Stimulated activated CD8-positive, alpha-beta memory T cell treated with anti-CD3 and anti-CD28 coated beads, Interleukin-7, amount 100 ng/mL, for 1 hour (primary cell): ENCODE measurements at regions not wholly inside any gene's neighbourhood (a gene's known extent, or its start where the extent isn't known, plus 50 kb on each side); places are given as distances from the start of the nearest gene placed in this dataset.

Source experiments
- DNase-seq, 2 donors: peaks; one replicate each; pipeline ENCODE4 v3.0.0-alpha.2; 2020; ENCODE audit warnings: low read depth in 2 of 2

- no peak for DNase-seq
These were observed 414.7 kb upstream of the TNP1 start for GRCh38 chr2:217274578-217274977.

GRCh38 chr2:217273851-217274250, 414.0 kb upstream of the TNP1 start:
- DNase-seq = no peak

- no peak for DNase-seq
These were observed 413.3 kb upstream of the TNP1 start for GRCh38 chr2:217273162-217273561.

GRCh38 chr2:217271813-217272212, 411.9 kb upstream of the TNP1 start:
- no peak for DNase-seq

- no peak for DNase-seq
These were observed 410.7 kb upstream of the TNP1 start for GRCh38 chr2:217270485-217271121.

- no peak for DNase-seq
These were observed 410.0 kb upstream of the TNP1 start for GRCh38 chr2:217269701-217270484.

GRCh38 chr2:217268978-217269377, 409.1 kb upstream of the TNP1 start:
- no peak for DNase-seq

GRCh38 chr2:217267758-217268157, 407.9 kb upstream of the TNP1 start:
- DNase-seq = no peak

GRCh38 chr2:217263756-217264155, 403.9 kb upstream of the TNP1 start:
- no peak for DNase-seq

GRCh38 chr2:217262911-217263310, 403.0 kb upstream of the TNP1 start:
- DNase-seq = no peak

GRCh38 chr2:217261452-217261851, 401.6 kb upstream of the TNP1 start:
- no peak for DNase-seq

GRCh38 chr2:217260441-217261115, 400.7 kb upstream of the TNP1 start:
- DNase-seq = no peak

- no peak for DNase-seq
These were observed 398.3 kb upstream of the TNP1 start for GRCh38 chr2:217258170-217258569.

GRCh38 chr2:217256251-217256650, 396.4 kb upstream of the TNP1 start:
- DNase-seq = no peak

- no peak for DNase-seq
These were observed 394.2 kb upstream of the TNP1 start for GRCh38 chr2:217254111-217254510.

GRCh38 chr2:217252181-217252580, 392.3 kb upstream of the TNP1 start:
- no peak for DNase-seq

- DNase-seq = no peak
These were observed 390.2 kb upstream of the TNP1 start for GRCh38 chr2:217250013-217250524.

GRCh38 chr2:217249121-217250012, 389.5 kb upstream of the TNP1 start:
- no peak for DNase-seq

GRCh38 chr2:217248312-217248935, 388.6 kb upstream of the TNP1 start:
- no peak for DNase-seq

GRCh38 chr2:217247476-217247875, 387.6 kb upstream of the TNP1 start:
- DNase-seq = no peak

GRCh38 chr2:217246108-217246507, 386.2 kb upstream of the TNP1 start:
- no peak for DNase-seq
